ENCODE measurements at regions not wholly inside any gene's neighbourhood (a gene's known extent, or its start where the extent isn't known, plus 50 kb on each side); places are given as distances from the start of the nearest gene placed in this dataset.

GRCh38 chr21:22132358-22133071, 1134.3 kb downstream of the NCAM2 start:
- H3K27me3 Mint-ChIP-seq (ENCODE audit: low read depth in 2 of 2): no peaks in the 10 kb centered on the region
- no peak for TF ChIP-seq CTCF (IDR thresholded peaks at IDR 0.05)
- Histone ChIP-seq H3K9me3 (ENCODE audit: control insufficient read depth, insufficient read depth, low read length) (no peaks in the 10 kb centered on the region), H3K36me3 (ENCODE audit: control insufficient read depth, insufficient read depth, low read length) (no peaks in the 10 kb centered on the region), H3K27ac (ENCODE audit: low read length) (no peak overlapping the region), H3K4me1 (ENCODE audit: control insufficient read depth, insufficient read depth, low read length) (no peaks in the 10 kb centered on the region), H3K4me3 (ENCODE audit: low read length) (no peak overlapping the region), H3K27me3 (ENCODE audit: control insufficient read depth, insufficient read depth, low read length) (no peaks in the 10 kb centered on the region)
- intact Hi-C loops (cut with micrococcal nuclease): no loop called here
- DNase-seq: no peak
- H3K9me3 Mint-ChIP-seq: peaks cover 2 to 17% of the 10 kb centered on the region in 2 donors
- no peak overlapping the region for H3K27ac Mint-ChIP-seq
- WGBS (ENCODE audit: insufficient coverage): 60% methylated on average over 2 of the region's 5 CpGs
- peaks cover 5% of the 10 kb centered on the region for H3K36me3 Mint-ChIP-seq
- no peak overlapping the region for H3K4me3 Mint-ChIP-seq
- no peak for ATAC-seq
- H3K4me1 Mint-ChIP-seq: no peaks in the 10 kb centered on the region

- H3K27me3 ChIP-seq (ENCODE audit: control insufficient read depth, insufficient read depth, low read length): no peaks in the 10 kb centered on the region
- Mint-ChIP-seq H3K27me3 (ENCODE audit: low read depth in 2 of 2) (no peaks in the 10 kb centered on the region), H3K9me3 (peaks cover 10% of the 10 kb centered on the region in 2 donors), H3K4me3 (no peak overlapping the region), H3K27ac (no peak overlapping the region), H3K4me1 (no peaks in the 10 kb centered on the region), H3K36me3 (peaks cover 7% of the 10 kb centered on the region)
- H3K9me3 ChIP-seq (ENCODE audit: control insufficient read depth, insufficient read depth, low read length): no peaks in the 10 kb centered on the region
- no peak overlapping the region for H3K4me3 ChIP-seq (ENCODE audit: low read length)
- no peaks in the 10 kb centered on the region for H3K36me3 ChIP-seq (ENCODE audit: control insufficient read depth, insufficient read depth, low read length)
- no peak for TF ChIP-seq CTCF (IDR thresholded peaks at IDR 0.05)
- no peak for ATAC-seq
- H3K27ac ChIP-seq (ENCODE audit: low read length): no peak overlapping the region
- intact Hi-C loops (cut with micrococcal nuclease): no loop called here
- WGBS (ENCODE audit: insufficient coverage): 92% methylated on average over 2 of the region's 3 CpGs
- no peak for DNase-seq
- H3K4me1 ChIP-seq (ENCODE audit: control insufficient read depth, insufficient read depth, low read length): no peaks in the 10 kb centered on the region
These were observed 1138.5 kb downstream of the NCAM2 start for GRCh38 chr21:22136740-22137139.

- Mint-ChIP-seq H3K27ac (no peak overlapping the region), H3K9me3 (peaks cover 9 to 15% of the 10 kb centered on the region in 2 donors), H3K4me1 (no peaks in the 10 kb centered on the region), H3K4me3 (no peak overlapping the region), H3K36me3 (peaks cover 7% of the 10 kb centered on the region), H3K27me3 (ENCODE audit: low read depth in 2 of 2) (no peaks in the 10 kb centered on the region)
- DNase-seq: no peak
- no peaks in the 10 kb centered on the region for H3K36me3 ChIP-seq (ENCODE audit: control insufficient read depth, insufficient read depth, low read length)
- H3K9me3 ChIP-seq (ENCODE audit: control insufficient read depth, insufficient read depth, low read length): no peaks in the 10 kb centered on the region
- no peak overlapping the region for H3K4me3 ChIP-seq (ENCODE audit: low read length)
- WGBS (ENCODE audit: insufficient coverage): 87% methylated on average over 13 of the region's 18 CpGs
- no peaks in the 10 kb centered on the region for H3K27me3 ChIP-seq (ENCODE audit: control insufficient read depth, insufficient read depth, low read length)
- no peak overlapping the region for H3K27ac ChIP-seq (ENCODE audit: low read length)
- no peaks in the 10 kb centered on the region for H3K4me1 ChIP-seq (ENCODE audit: control insufficient read depth, insufficient read depth, low read length)
- no peak for ATAC-seq
- intact Hi-C loops (cut with micrococcal nuclease): no loop called here
- TF ChIP-seq CTCF (IDR thresholded peaks at IDR 0.05): no peak
These were observed 1140.2 kb downstream of the NCAM2 start for GRCh38 chr21:22138297-22139016.

Data from natural killer cell (primary cell).